Middle frontal gyrus (tissue), 1 donor: ENCODE measurements at regions not wholly inside any gene's neighbourhood (a gene's known extent, or its start where the extent isn't known, plus 50 kb on each side); places are given as distances from the start of the nearest gene placed in this dataset.

ENCODE experiments used
- DNase-seq: peaks from one replicate; pipeline ENCODE4 v3.0.0-alpha.2; 2015; ENCODE audit warnings: low spot score; ENCODE audit errors: extremely low spot score

GRCh38 chr3:174640932-174641331 lies 218.2 kb upstream of the NAALADL2 start:
- no peak for DNase-seq

GRCh38 chr3:174644287-174644686 lies 214.8 kb upstream of the NAALADL2 start:
- no peak for DNase-seq

GRCh38 chr3:174651951-174652350 lies 207.2 kb upstream of the NAALADL2 start:
- DNase-seq: no peak

GRCh38 chr3:174659511-174659910 lies 199.6 kb upstream of the NAALADL2 start:
- no peak for DNase-seq

- no peak for DNase-seq
Measured at GRCh38 chr3:174662653-174663052, 196.5 kb upstream of the NAALADL2 start.

- no peak for DNase-seq
Measured at GRCh38 chr3:174667386-174667785, 191.7 kb upstream of the NAALADL2 start.

GRCh38 chr3:174675406-174675805 lies 183.7 kb upstream of the NAALADL2 start:
- DNase-seq: no peak

- DNase-seq: no peak
Measured at GRCh38 chr3:174681784-174682183, 177.3 kb upstream of the NAALADL2 start.

GRCh38 chr3:174685796-174686195 lies 173.3 kb upstream of the NAALADL2 start:
- no peak for DNase-seq

GRCh38 chr3:174697310-174697709 lies 161.8 kb upstream of the NAALADL2 start:
- DNase-seq: no peak

- no peak for DNase-seq
Measured at GRCh38 chr3:174700736-174701135, 158.4 kb upstream of the NAALADL2 start.

- DNase-seq: no peak
Measured at GRCh38 chr3:174710612-174711011, 148.5 kb upstream of the NAALADL2 start.

GRCh38 chr3:174715386-174715785 lies 143.7 kb upstream of the NAALADL2 start:
- no peak for DNase-seq

GRCh38 chr3:174716956-174717505 lies 142.1 kb upstream of the NAALADL2 start:
- DNase-seq: no peak

GRCh38 chr3:174720717-174721116 lies 138.4 kb upstream of the NAALADL2 start:
- no peak for DNase-seq

- no peak for DNase-seq
Measured at GRCh38 chr3:174725303-174725702, 133.8 kb upstream of the NAALADL2 start.

- DNase-seq: no peak
Measured at GRCh38 chr3:174737966-174738365, 121.2 kb upstream of the NAALADL2 start.

GRCh38 chr3:174749143-174749542 lies 110.0 kb upstream of the NAALADL2 start:
- no peak for DNase-seq

- DNase-seq: no peak
Measured at GRCh38 chr3:174755833-174756829, 103.0 kb upstream of the NAALADL2 start.

- no peak for DNase-seq
Measured at GRCh38 chr3:174758943-174759342, 100.2 kb upstream of the NAALADL2 start.

GRCh38 chr3:174767406-174767805 lies 91.7 kb upstream of the NAALADL2 start:
- DNase-seq: no peak

GRCh38 chr3:174767853-174768382 lies 91.2 kb upstream of the NAALADL2 start:
- DNase-seq: no peak
